IMR-90 (cell line): ENCODE measurements at regions not wholly inside any gene's neighbourhood (a gene's known extent, or its start where the extent isn't known, plus 50 kb on each side); places are given as distances from the start of the nearest gene placed in this dataset.

Source experiments
- ATAC-seq: fragments of 200-7000 bp; cut with Tn5 transposase; 2 replicates; pipeline ENCODE4 v1.9.1; 2020; ENCODE audit warnings: low read depth, mild to moderate bottlenecking, moderate library complexity
- BruUV-seq: library from RNA; stranded (reverse); fragments of 400-500 nt; replicated peaks from 2 replicates; lab custom pipeline; 2021; lab: Mats Ljungman, UMichigan
- CTCF ChIA-PET: fragments of 300-600 bp; formaldehyde crosslinking; extraction: SDS; loops from one replicate; lab custom pipeline; 2021; ENCODE audit warnings: antibody characterized with exemption; lab: Yijun Ruan, JAX
- POLR2A ChIA-PET: fragments of 300-600 bp; sonication (Branson Sonifier 250); formaldehyde crosslinking; loops from one replicate; lab custom pipeline; 2022; ENCODE audit warnings: antibody characterized with exemption; ENCODE audit not compliant: unreplicated experiment; lab: Charles Lee
- DNase-seq: peaks from one replicate; pipeline ENCODE4 v3.0.0; 2013
- H2AFZ ChIP-seq: replicated peaks from 2 replicates; pipeline ENCODE3; 2013; ENCODE audit warnings: low read length, mild to moderate bottlenecking; ENCODE audit not compliant: poor library complexity
- H2AK5ac ChIP-seq: 2 replicates; pipeline ENCODE4 v1.6.1; 2013; ENCODE audit warnings: low read depth, low read length, inconsistent platforms
- H2AK9ac ChIP-seq: replicated peaks from 2 replicates; pipeline ENCODE3; 2013; ENCODE audit warnings: mild to moderate bottlenecking, low read depth, low read length, moderate library complexity; ENCODE audit not compliant: poor library complexity
- H2BK120ac ChIP-seq: 2 replicates; pipeline ENCODE4 v1.6.1; 2013; ENCODE audit warnings: low read depth, low read length, inconsistent platforms
- H2BK15ac ChIP-seq: 3 replicates; pipeline ENCODE4 v1.6.1; 2013; ENCODE audit warnings: low read depth, low read length, inconsistent platforms
- H2BK20ac ChIP-seq: 2 replicates; pipeline ENCODE4 v1.6.1; 2013; ENCODE audit warnings: low read depth, mild to moderate bottlenecking, inconsistent platforms, low read length, moderate library complexity
- H2BK5ac ChIP-seq: 2 replicates; pipeline ENCODE4 v1.6.1; 2013; ENCODE audit warnings: mild to moderate bottlenecking, low read depth, low read length, inconsistent platforms; ENCODE audit not compliant: poor library complexity, severe bottlenecking
- H3K14ac ChIP-seq: replicated peaks from 2 replicates; pipeline ENCODE4 v1.6.1; 2013; ENCODE audit warnings: low read depth, low read length, inconsistent platforms
- H3K18ac ChIP-seq: 2 replicates; pipeline ENCODE4 v1.6.1; 2013; ENCODE audit warnings: low read depth, low read length, control low read depth
- H3K23ac ChIP-seq: 2 replicates; pipeline ENCODE4 v1.6.1; 2013; ENCODE audit warnings: low read depth, low read length, inconsistent platforms
- H3K27ac ChIP-seq: 2 replicates; pipeline ENCODE4 v1.5.1; 2013; ENCODE audit warnings: mild to moderate bottlenecking, control low read depth, low read length; ENCODE audit not compliant: insufficient read depth
- H3K27me3 ChIP-seq: 2 replicates; pipeline ENCODE4 v1.6.1; 2013; ENCODE audit warnings: low read length; ENCODE audit not compliant: control insufficient read depth, insufficient read depth
- H3K36me3 ChIP-seq: 2 replicates; pipeline ENCODE4 v1.6.1; 2013; ENCODE audit warnings: low read length, mixed read lengths; ENCODE audit not compliant: control insufficient read depth, insufficient read depth
- H3K4ac ChIP-seq: 2 replicates; pipeline ENCODE4 v1.6.1; 2013; ENCODE audit warnings: low read depth, low read length, inconsistent platforms
- H3K4me1 ChIP-seq: 2 replicates; pipeline ENCODE4 v1.6.1; 2013; ENCODE audit warnings: low read length, mixed read lengths; ENCODE audit not compliant: control insufficient read depth, insufficient read depth
- H3K4me2 ChIP-seq: 2 replicates; pipeline ENCODE4 v1.6.1; 2013; ENCODE audit warnings: low read depth, mild to moderate bottlenecking, control low read depth, low read length, moderate library complexity
- H3K4me3 ChIP-seq: 2 replicates; pipeline ENCODE4 v1.5.1; 2013; ENCODE audit warnings: low read depth, mild to moderate bottlenecking, control low read depth, low read length, moderate library complexity; ENCODE audit not compliant: insufficient read depth
- H3K56ac ChIP-seq: 2 replicates; pipeline ENCODE4 v1.6.1; 2013; ENCODE audit warnings: low read length, inconsistent platforms; ENCODE audit not compliant: insufficient read depth; ENCODE audit errors: extremely low read depth
- H3K79me1 ChIP-seq, 2 experiments: 2 replicates each; pipeline ENCODE4 v1.6.1; 2013; ENCODE audit warnings: low read length in 2 of 2, inconsistent platforms in 1 of 2, low read depth in 1 of 2
- H3K9ac ChIP-seq: 2 replicates; pipeline ENCODE4 v1.6.1; 2013; ENCODE audit warnings: low read depth, low read length, control low read depth
- H3K9me1 ChIP-seq: 2 replicates; pipeline ENCODE4 v1.6.1; 2013; ENCODE audit warnings: low read length, inconsistent platforms; ENCODE audit not compliant: insufficient read depth
- H3K9me3 ChIP-seq: 2 replicates; pipeline ENCODE4 v1.6.1; 2013; ENCODE audit warnings: low read length; ENCODE audit not compliant: control insufficient read depth, insufficient read depth
- H4K20me1 ChIP-seq: 2 replicates; pipeline ENCODE4 v1.6.1; 2013; ENCODE audit warnings: low read length, inconsistent platforms; ENCODE audit not compliant: insufficient read depth
- H4K5ac ChIP-seq: 2 replicates; pipeline ENCODE4 v1.6.1; 2013; ENCODE audit warnings: mild to moderate bottlenecking, low read depth, low read length, control low read depth
- H4K8ac ChIP-seq, 2 experiments: 2 replicates each; pipeline ENCODE4 v1.6.1; 2013; ENCODE audit warnings: low read depth in 2 of 2, low read length in 2 of 2, control low read depth in 1 of 2, inconsistent platforms in 1 of 2
- H4K91ac ChIP-seq: 2 replicates; pipeline ENCODE4 v1.6.1; 2013; ENCODE audit warnings: low read depth, low read length, inconsistent platforms; ENCODE audit not compliant: insufficient read depth
- BHLHE40 ChIP-seq: fragments of 150-350 bp; IDR thresholded peaks from 2 replicates; pipeline ENCODE4 v1.6.1; 2016; ENCODE audit warnings: mild to moderate bottlenecking, low read depth, low read length
- CTCF ChIP-seq: conservative IDR thresholded peaks from 2 replicates; pipeline ENCODE4 v1.5.1; 2012; ENCODE audit warnings: mild to moderate bottlenecking, low read depth, low read length, improper control_type of control experiment
- ELK1 ChIP-seq: fragments of 150-350 bp; IDR thresholded peaks from 2 replicates; pipeline ENCODE4 v1.6.1; 2016; ENCODE audit warnings: low read depth, mild to moderate bottlenecking, low read length, moderate library complexity, borderline replicate concordance
- MAFK ChIP-seq: IDR thresholded peaks from 2 replicates; pipeline ENCODE4 v1.6.1; 2012; ENCODE audit warnings: low read depth, low read length, improper control_type of control experiment
- MAZ ChIP-seq: IDR thresholded peaks from 2 replicates; pipeline ENCODE4 v1.6.1; 2012; ENCODE audit warnings: low read depth, mild to moderate bottlenecking, low read length, improper control_type of control experiment, moderate library complexity, borderline replicate concordance
- POLR2A ChIP-seq: IDR thresholded peaks from 2 replicates; pipeline ENCODE4 v1.6.1; 2012; ENCODE audit warnings: mild to moderate bottlenecking, low read depth, low read length
- RAD21 ChIP-seq: IDR thresholded peaks from 2 replicates; pipeline ENCODE4 v1.6.1; 2012; ENCODE audit warnings: low read length, improper control_type of control experiment
- RCOR1 ChIP-seq: IDR thresholded peaks from 2 replicates; pipeline ENCODE4 v1.6.1; 2012; ENCODE audit warnings: mild to moderate bottlenecking, low read length, improper control_type of control experiment; ENCODE audit not compliant: insufficient replicate concordance
- RFX5 ChIP-seq: IDR thresholded peaks from 2 replicates; pipeline ENCODE4 v1.8.0; 2012; ENCODE audit warnings: low read depth, mild to moderate bottlenecking, low read length, moderate library complexity
- SMC3 ChIP-seq: fragments of 150-350 bp; IDR thresholded peaks from 2 replicates; pipeline ENCODE4 v1.6.1; 2016; ENCODE audit warnings: low read depth, mild to moderate bottlenecking, antibody characterized with exemption, low read length, moderate library complexity
- WGBS, 2 experiments: methylation state at CpG; one replicate each; pipeline versions ENCODE4 v1.1.5 to v1.1.7; 2013; ENCODE audit warnings: missing lambda C conversion rate in 2 of 2; ENCODE audit not compliant: insufficient read length in 1 of 2; ENCODE audit errors: extremely low coverage in 2 of 2; 5-methylcytosine and 5-hydroxymethylcytosine counted together
- dilution Hi-C: fragments of 300-500 bp; cut with HindIII; formaldehyde crosslinking; loops from one replicate; pipeline ENCODE4 v1.14.3; 2018; ENCODE audit warnings: low sequenced_read_pairs; ENCODE audit not compliant: unreplicated experiment
- in situ Hi-C: fragments of 300-500 bp; cut with MboI; formaldehyde crosslinking; loops from 3 replicates; pipeline ENCODE4 v1.14.3; 2019; ENCODE audit warnings: low sequenced_read_pairs, inconsistent platforms, mixed read lengths
- intact Hi-C: fragments of 100-400 bp; cut with micrococcal nuclease; formaldehyde crosslinking; loops from 2 replicates; pipeline ENCODE4 v1.10.0; 2022

- Histone ChIP-seq H3K4me2 (no peak overlapping the region), H4K20me1 (no peaks in the 10 kb centered on the region), H2BK5ac (no peak overlapping the region), H2BK120ac (no peak overlapping the region), H3K27ac (no peak overlapping the region), H4K5ac (no peak overlapping the region), H3K56ac (no peak overlapping the region), H2AFZ (no peak overlapping the region), H3K79me1 (no peaks in the 10 kb centered on the region), H3K9me3 (peaks cover 5% of the 10 kb centered on the region; the same call in 1 of the 2 replicates), H3K27me3 (no peaks in the 10 kb centered on the region), H2BK15ac (no peak overlapping the region), H3K4ac (no peak overlapping the region), H3K9me1 (no peaks in the 10 kb centered on the region), H2BK20ac (no peak overlapping the region), H3K18ac (no peak overlapping the region), H4K91ac (no peak overlapping the region), H3K9ac (no peak overlapping the region), H3K36me3 (no peaks in the 10 kb centered on the region), H3K4me1 (no peaks in the 10 kb centered on the region), H3K4me3 (no peak overlapping the region), H2AK5ac (no peak overlapping the region), H4K8ac (no peak overlapping the region), H3K14ac (no peak overlapping the region), H2AK9ac (no peak overlapping the region), H3K23ac (no peak overlapping the region)
- TF ChIP-seq SMC3 (no peak), CTCF (no peak), RAD21 (no peak), RCOR1 (no peak), ELK1 (no peak), MAFK (no peak), BHLHE40 (no peak), MAZ (no peak), RFX5 (no peak), POLR2A (no peak)
- no TSS peak for BruUV-seq
- ATAC-seq: no peak
- in situ Hi-C loops: no loop called here
- ChIA-PET CTCF (no interaction called here), POLR2A (no interaction called here)
- intact Hi-C loops: no loop called here
- WGBS, 2 experiments: 20% methylated on average over 1 of the region's 2 CpGs; no CpG with 5 or more reads in 1 of the 2 experiments
- DNase-seq: no peak
- dilution Hi-C loops: no loop called here
These were observed 306.2 kb upstream of the ELAVL2 start for GRCh38 chr9:24132244-24132643.
